ENCODE measurements at regions not wholly inside any gene's neighbourhood (a gene's known extent, or its start where the extent isn't known, plus 50 kb on each side); places are given as distances from the start of the nearest gene placed in this dataset.

DNA sequence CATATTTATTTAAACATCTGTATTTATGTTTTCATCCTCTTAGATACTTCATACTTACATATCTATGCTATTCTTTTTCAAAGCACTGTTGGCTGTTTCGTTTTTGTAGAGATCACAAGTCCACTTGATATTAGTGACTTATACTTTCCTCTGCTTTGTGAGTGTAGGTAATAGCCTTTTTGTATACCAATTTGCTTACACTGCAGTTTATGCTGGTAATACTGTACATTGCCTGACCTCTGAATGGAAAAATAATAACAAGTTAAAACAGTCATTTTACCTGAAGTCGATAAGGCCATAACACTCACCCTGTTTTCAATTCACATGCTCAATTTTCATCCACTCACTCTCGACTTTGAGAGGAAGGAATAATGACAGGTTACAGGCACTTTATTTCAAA is 89.9 kb upstream of the NANOGP8 start:
- Histone ChIP-seq H3K27me3 (no peaks in the 10 kb centered on the region), H3K4me1 (ENCODE audit: insufficient read depth) (no peaks in the 10 kb centered on the region), H3K27ac (no peak overlapping the region), H3K36me3 (no peaks in the 10 kb centered on the region), H3K4me3 (no peak overlapping the region), H3K9me3 (no peaks in the 10 kb centered on the region)
- no peak for DNase-seq
- 69 to 81% (median 76%) methylated on average over 3 of the region's 3 CpGs for WGBS, 3 donors
- TF ChIP-seq, protein P1, sequence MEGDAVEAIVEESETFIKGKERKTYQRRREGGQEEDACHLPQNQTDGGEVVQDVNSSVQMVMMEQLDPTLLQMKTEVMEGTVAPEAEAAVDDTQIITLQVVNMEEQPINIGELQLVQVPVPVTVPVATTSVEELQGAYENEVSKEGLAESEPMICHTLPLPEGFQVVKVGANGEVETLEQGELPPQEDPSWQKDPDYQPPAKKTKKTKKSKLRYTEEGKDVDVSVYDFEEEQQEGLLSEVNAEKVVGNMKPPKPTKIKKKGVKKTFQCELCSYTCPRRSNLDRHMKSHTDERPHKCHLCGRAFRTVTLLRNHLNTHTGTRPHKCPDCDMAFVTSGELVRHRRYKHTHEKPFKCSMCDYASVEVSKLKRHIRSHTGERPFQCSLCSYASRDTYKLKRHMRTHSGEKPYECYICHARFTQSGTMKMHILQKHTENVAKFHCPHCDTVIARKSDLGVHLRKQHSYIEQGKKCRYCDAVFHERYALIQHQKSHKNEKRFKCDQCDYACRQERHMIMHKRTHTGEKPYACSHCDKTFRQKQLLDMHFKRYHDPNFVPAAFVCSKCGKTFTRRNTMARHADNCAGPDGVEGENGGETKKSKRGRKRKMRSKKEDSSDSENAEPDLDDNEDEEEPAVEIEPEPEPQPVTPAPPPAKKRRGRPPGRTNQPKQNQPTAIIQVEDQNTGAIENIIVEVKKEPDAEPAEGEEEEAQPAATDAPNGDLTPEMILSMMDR (IDR thresholded peaks at IDR 0.05) = no peak
- TF ChIP-seq POLR2A (IDR thresholded peaks at IDR 0.05) = no peak
- no peak for TF ChIP-seq EP300 (IDR thresholded peaks at IDR 0.05)
- intact Hi-C loops (cut with DNase I) = no loop called here

GRCh38 chr15:35173444-35174118 is 88.5 kb upstream of the NANOGP8 start:
- no peaks in the 10 kb centered on the region for H3K4me1 ChIP-seq (ENCODE audit: insufficient read depth)
- H3K27ac ChIP-seq = no peak overlapping the region
- TF ChIP-seq POLR2A (IDR thresholded peaks at IDR 0.05) (no peak), EP300 (IDR thresholded peaks at IDR 0.05) (no peak)
- TF ChIP-seq, protein P1 (IDR thresholded peaks at IDR 0.05) = no peak
- intact Hi-C loops (cut with DNase I) = no loop called here
- H3K9me3 ChIP-seq = no peaks in the 10 kb centered on the region
- H3K36me3 ChIP-seq = no peaks in the 10 kb centered on the region
- H3K4me3 ChIP-seq = no peak overlapping the region
- no peak for DNase-seq
- 69 to 86% (median 71%) methylated on average over 4 of the region's 4 CpGs for WGBS, 3 donors
- H3K27me3 ChIP-seq = no peaks in the 10 kb centered on the region

- WGBS, 3 donors = 63 to 77% (median 76%) methylated on average over 3 of the region's 3 CpGs
- Histone ChIP-seq H3K27me3 (no peaks in the 10 kb centered on the region), H3K36me3 (no peaks in the 10 kb centered on the region), H3K9me3 (no peaks in the 10 kb centered on the region), H3K4me3 (no peak overlapping the region), H3K4me1 (ENCODE audit: insufficient read depth) (no peaks in the 10 kb centered on the region), H3K27ac (no peak overlapping the region)
- no peak for DNase-seq
- intact Hi-C loops (cut with DNase I) = no loop called here
- TF ChIP-seq POLR2A (IDR thresholded peaks at IDR 0.05) = no peak
- no peak for TF ChIP-seq EP300 (IDR thresholded peaks at IDR 0.05)
- TF ChIP-seq, protein P1 (IDR thresholded peaks at IDR 0.05) = no peak
These were observed 85.1 kb upstream of the NANOGP8 start for GRCh38 chr15:35170207-35170606.

DNA sequence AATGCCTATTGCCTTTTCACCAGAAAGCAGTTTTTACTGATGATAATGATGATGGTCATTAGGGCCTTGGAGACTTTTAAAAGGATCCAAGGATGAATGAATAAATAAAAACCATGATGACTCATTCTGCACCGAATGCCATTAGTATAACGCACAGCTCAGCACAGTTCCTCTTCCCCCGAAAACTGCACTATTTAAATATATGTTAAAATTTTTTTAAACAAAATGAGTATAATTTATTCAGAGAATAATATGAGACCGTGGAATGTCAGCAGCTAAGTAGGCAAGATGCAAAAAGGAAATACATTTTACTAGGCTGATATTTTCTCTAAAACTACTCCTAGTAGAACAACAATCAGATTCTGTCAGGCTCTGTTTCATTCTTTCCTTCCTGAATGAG is 83.4 kb upstream of the NANOGP8 start:
- Histone ChIP-seq H3K9me3 (no peaks in the 10 kb centered on the region), H3K27me3 (no peaks in the 10 kb centered on the region), H3K4me1 (ENCODE audit: insufficient read depth) (no peaks in the 10 kb centered on the region), H3K36me3 (no peaks in the 10 kb centered on the region), H3K27ac (no peak overlapping the region), H3K4me3 (no peak overlapping the region)
- DNase-seq = no peak
- TF ChIP-seq EP300 (IDR thresholded peaks at IDR 0.05) (no peak), POLR2A (IDR thresholded peaks at IDR 0.05) (no peak)
- TF ChIP-seq, protein P1 (IDR thresholded peaks at IDR 0.05) = no peak
- WGBS, 3 donors = 5 to 9% (median 7%) methylated on average over 4 of the region's 4 CpGs
- intact Hi-C loops (cut with DNase I) = no loop called here

Measured in ovary (tissue), 7 donors.